HG03521 (cell line): ENCODE measurements at regions not wholly inside any gene's neighbourhood (a gene's known extent, or its start where the extent isn't known, plus 50 kb on each side); places are given as distances from the start of the nearest gene placed in this dataset.

Source experiments
- ATAC-seq: cut with Tn5 transposase; IDR thresholded peaks from one replicate; pipeline ENCODE4 v1.9.1; 2021; ENCODE audit warnings: mild to moderate bottlenecking, moderate library complexity; ENCODE audit not compliant: unreplicated experiment

DNA sequence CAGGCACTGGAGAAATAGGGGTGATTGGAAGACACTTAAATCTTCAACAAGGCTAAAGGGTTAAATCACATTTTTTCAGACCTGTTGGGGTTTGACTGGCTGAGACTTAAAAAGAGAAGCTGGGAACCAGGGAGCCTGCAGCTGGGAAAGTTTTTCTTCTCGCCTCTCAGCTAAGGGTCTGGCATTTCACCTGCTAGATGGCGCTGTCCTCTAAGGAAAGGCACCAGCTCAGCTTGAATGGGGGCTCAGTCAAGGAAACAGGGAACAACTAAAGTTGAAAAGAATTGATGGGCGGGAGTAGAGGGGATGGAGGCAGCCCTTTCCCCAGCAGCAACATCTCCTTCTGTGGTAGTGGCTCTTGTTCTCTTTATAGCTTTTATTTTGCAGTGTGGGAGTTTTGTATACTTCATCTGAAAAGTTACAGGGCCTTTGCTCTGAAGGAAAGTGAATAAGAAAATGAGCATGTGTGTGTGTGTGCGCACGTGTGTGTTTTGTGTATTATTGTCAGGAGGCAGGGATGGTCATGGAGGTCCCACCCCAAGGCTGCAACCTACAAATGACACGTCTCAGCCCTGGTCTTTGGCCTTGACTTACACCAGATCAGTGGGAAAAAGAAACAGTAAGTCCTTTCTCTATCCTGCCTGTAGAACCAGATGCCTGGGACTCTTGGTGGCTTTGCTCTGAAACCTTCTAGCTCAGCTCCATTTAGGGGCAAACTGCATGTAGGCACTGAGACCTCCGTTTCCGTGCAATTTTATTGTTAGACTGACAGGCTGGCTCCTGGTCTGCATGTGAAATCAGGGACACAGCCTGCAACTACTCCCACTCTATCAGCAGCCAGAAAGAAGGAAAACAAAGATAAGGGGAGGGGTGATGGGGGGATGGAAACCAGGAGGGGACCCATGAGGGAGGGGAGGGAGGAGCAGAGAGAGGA is 316.2 kb upstream of the CLINT1 start:
- ATAC-seq, result peak; percentile 65

GRCh38 chr5:158174026-158174425 is 315.1 kb upstream of the CLINT1 start:
- ATAC-seq, result no peak

DNA sequence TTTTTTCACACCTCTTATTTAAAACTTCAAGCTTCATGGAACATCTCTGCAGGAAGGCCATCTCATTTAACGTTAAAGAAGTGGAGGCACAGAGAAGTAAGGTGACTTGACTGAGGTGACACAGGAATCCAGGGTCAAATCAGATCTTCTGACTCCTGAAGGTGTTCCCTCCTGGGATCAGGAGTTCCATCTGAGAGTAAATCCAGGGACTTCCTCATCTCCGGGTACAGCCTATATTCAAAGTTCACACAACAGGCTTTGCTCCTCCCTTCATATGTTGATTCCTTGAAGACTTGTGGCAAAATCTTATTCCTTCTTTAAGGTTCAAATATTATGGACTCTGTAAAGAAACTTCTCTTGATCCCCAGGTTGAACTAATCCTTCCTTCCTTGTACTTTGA is 313.1 kb upstream of the CLINT1 start:
- ATAC-seq, result no peak

GRCh38 chr5:158170534-158170933 is 311.6 kb upstream of the CLINT1 start:
- no peak for ATAC-seq

DNA sequence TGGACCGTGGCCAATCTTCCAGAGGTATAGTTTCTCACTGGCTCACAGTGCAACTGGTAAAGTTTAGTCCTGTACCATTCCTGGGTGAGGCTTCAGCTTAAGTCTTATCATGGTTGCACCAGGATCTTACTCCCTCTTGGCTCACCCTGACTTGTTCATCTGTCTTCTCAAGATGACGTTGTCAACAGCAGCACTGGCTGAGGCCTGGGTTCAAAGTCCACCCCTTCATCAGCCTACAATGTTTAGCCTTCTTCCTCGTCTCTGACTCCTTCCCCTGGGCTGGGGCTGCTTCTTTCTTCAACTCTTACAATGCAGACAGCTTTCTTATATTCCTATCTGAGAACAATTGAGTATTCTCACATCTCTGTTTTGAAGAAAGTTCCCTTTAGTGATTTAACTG is 311.1 kb upstream of the CLINT1 start:
- ATAC-seq, result no peak

GRCh38 chr5:158166424-158166823 is 307.5 kb upstream of the CLINT1 start:
- ATAC-seq, result no peak

DNA sequence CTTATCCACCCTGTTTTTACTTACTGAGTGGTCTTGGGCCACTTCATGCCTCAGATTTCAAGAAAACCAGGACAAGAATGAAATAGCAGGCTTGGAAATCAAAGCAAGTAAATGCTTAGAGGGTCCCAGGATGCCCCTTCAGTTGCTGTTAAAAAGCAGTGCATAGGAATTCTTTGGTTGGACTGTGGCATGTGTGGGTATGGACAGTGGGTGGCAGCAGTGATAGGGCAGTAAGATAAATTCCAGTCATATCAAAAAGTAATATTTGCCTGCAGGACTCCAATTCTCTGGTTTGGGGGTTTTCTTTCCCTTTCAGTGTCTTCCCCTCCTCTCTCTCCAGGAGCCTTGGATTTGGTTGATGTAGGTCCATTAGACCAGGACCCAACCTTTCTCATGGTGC is 306.7 kb upstream of the CLINT1 start:
- ATAC-seq, result no peak

DNA sequence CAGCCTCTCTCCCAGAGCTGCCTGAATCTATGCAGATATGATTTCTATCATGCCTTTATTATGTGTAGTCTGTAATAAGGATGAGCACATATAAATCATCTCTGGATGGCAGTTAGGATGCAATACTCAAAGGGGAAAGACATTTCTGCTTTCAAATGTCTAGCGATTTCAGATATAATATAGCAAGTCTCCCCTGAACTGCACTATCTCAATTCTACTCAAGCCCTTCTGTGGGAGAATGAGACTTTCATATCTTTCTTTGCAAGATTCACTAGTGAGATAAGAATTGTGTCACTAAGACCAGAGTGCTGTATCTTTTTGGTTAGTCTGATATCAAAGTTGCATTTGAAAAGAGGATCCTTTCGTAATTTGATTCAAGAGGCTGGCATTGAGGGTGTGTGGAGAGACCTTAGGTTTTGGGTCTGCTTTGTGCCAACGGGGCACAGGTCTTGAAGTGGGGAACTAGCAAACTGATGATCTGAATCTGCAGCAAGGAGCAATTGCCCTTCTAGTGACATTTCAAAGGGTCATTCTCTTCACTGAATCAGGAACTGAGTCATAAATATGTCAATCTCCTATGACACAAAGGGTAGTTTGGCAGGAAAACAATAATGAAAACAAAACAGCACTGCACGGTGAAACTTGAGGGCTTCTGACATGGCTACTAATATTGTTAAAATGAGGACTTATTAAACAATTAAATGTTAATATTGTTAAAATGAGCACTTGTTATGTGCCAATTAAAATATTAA is 305.5 kb upstream of the CLINT1 start:
- ATAC-seq, result no peak

DNA sequence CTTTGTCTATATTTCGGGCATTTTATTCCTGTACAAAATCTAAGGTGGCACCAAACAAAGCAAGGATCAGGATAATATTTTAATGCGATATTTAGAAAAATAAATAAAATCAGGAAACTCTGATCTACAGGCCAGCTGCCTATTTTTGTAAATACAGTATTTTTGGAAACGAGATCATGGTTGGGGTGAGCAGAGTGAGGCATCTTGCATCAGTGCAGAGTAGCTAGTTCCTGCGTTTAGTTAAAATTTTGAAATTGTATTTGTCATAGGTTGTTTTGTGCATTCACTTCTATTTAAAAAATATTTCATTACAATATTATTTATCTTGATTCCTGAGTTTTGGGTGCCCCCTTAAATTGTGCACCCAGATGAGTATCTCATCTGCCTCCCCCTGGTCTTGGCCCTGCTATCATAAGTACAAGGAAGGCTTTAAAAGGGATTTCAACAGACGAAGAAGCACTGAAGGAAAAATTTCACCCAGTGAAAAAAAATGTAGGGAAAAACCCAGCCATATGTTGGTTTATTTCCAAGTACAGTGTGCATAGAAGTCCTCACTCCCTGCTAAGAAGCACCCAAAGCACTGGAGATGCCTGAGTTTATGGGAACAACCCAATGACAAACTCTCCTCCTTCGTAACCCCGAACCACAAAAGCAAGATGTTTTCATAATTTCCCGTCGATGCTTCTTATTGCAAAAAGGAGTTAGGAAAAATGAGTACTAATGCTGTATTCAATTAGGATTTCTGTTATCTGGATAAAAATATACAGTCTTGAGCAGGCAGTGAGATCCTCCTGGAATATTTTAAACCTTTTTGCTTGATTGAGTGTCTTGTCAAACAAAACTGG is 304.7 kb upstream of the CLINT1 start:
- ATAC-seq, result no peak

DNA sequence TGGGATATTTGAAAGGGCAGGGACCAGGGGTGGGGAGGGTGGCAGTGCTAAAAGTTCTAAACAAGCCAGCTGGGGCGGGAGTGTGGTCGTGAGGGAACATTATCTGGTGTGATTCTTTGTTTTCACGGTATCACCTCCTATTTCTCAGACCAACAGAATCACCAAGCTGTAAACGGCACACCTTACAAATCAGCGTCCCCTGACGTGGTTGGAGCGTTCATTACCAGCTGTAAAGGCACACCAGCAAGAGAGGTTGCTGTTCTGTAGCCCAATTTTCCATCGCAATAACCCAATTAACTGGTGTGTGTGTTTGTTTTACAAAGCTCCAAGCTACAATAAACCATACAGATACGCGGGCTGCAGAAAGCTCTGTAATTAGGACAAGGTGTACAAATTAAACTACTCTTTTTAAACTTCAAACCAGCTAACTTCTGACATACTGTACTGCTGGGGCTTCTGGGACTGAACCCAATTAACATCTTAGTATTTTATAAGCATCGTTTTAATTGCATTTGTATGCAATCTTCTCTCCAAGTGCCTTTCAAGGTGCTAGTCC is 303.6 kb upstream of the CLINT1 start:
- ATAC-seq, result no peak

DNA sequence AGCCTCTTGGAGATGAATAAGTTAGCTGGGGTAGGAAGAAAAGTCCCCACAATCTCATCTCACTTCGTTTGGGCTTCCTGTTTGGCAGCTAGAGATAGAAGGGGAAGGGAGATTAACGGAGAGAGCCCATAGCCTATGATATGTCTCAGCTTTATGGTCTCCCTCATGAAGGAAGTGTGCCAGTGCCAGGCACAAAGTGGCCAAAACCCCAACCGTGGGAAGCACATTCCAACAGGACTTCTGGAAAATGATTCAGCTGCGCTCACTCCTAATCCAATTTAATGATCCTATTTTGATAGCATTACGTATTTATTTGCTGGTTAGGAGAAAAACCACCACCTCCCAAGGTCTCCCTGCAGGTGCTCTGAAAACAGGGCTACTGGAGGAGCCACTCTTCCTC is 303.1 kb upstream of the CLINT1 start:
- no peak for ATAC-seq

- ATAC-seq, result no peak
These were observed 300.7 kb upstream of the CLINT1 start for GRCh38 chr5:158159621-158160020.

- no peak for ATAC-seq
These were observed 297.0 kb upstream of the CLINT1 start for GRCh38 chr5:158155811-158156505.

DNA sequence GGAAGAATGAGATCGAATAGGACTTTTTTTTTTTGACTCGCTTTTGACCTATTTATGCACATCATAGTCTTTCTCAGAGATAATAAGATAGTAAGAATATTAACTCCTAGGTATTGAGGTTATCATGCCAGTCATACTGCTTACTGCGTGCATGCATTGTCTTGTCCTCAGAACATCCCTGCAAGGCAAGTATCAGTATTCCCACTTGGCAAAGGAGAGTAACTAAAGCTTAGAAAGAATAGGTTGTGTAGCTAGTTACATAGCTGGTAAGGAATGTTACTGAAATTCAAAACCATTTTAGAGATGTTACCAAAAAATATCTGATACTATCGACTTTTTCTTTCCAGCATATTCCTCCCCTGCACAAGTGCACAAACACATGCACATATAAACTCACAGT is 296.1 kb upstream of the CLINT1 start:
- no peak for ATAC-seq

DNA sequence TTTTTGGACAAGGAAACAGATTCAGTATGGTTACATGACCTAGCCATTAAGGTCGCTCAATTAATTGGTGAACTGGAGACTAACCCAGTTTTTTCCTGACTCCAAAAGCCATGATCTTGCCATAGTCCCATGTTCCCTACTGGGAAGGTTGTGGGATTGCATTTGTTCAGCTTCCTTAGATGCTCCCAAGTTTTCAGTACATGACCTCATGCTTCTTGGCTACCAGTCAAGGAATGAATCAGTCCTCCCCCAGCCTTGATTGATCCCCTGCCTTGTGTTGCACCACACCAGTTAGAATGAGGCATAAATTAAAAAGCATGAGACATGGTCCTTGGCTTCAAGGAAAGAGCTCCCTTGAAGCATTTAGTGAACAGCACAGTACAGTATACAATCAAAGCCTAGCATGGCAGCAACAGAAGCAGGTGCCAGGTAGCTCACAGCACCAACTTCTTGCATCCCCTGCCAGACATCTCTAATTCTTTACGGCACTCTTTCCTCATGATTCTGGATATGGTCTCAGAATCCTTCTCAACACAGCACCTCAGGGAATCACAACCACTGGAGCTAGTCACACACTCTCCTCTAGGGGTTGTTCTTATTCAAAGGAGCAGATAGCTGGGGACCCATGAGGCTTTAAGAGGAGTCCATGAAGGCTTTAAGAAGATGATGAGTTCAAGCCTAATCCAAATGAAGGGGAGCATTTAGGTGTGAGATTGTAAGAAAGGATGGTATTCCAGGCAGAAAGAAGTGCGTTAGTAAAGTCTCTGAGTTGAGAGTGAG is 295.5 kb upstream of the CLINT1 start:
- ATAC-seq, result no peak

DNA sequence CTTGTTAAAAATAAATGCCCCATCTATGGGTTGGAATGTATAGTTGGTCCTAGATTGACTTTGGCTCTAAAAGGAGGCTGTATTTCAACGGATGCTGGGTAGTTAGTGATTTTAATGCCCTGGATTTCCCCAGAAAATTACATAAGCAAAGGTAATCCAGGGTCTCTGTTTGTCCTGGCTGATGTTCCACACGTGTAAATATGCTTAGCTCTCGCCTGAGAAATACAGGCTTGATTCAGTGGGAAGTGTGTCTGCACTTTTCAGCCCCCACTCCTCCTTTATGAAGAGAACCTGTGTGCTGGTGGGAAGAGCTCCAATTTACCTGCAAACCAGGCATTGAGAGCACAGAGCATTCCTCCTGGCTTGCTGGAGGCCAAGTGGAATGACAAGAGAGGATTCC is 294.6 kb upstream of the CLINT1 start:
- no peak for ATAC-seq

- ATAC-seq, result no peak
These were observed 293.2 kb upstream of the CLINT1 start for GRCh38 chr5:158152136-158152535.

DNA sequence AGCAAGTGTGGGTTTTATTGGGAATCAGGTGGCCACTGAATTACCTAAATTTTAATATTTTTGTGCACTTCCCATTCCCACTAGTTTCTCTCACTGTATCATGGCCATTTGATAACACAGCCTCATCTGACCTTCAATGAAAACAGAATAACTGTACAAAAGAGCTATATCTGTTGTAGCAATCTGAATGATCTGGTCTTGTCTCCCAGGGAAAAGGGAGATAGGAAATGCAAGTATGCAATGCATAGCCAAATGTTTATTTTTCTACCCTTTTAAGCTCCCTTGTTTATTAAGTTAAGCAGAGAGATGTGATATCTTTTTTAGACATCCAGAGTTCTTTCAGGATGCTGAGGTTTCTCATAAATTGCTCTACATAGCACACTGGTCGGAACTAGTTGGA is 288.3 kb upstream of the CLINT1 start:
- no peak for ATAC-seq

DNA sequence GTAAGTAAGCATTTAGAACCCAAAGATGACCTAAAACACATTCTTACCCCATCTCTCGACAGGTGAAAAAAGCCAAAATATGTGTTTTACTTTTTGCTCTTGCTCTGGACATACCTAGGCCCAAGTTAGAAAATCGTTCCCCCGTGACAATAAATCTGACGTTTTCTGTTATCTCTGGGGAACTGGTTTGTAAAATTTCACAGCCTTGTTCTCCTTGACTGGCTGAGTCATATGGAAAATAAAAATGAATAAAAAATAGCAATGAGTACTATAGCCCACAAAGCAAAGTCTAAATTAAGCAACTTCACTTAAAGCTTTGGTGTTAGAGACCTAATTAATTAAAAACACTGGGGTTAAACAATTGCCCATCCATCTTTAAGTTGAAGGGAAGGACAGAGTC is 286.9 kb upstream of the CLINT1 start:
- ATAC-seq, result no peak

DNA sequence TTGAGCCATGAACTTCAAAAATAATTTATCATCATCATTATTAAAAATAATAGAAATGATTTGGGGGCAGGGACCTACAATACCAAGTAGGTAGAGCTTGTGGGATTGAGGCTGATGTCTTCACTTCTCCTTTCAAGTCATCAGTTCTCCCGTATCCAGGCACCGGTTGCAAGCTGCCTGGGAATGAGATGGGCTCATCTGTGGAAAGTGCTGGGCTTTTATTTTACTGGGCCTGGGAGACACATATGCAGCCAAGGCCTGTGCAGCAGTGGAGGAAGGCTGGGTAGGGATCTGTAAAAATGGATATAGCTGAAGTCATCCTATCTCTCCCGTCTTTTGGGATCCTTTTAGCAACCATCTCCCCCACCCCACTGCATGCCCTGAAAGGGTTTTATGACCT is 284.1 kb upstream of the CLINT1 start:
- ATAC-seq, result no peak
